SK-N-SH (cell line): ENCODE measurements at regions not wholly inside any gene's neighbourhood (a gene's known extent, or its start where the extent isn't known, plus 50 kb on each side); places are given as distances from the start of the nearest gene placed in this dataset.

Source experiments
- CHD2 ChIP-seq: fragments of 150-350 bp; IDR thresholded peaks from 2 replicates; pipeline ENCODE4 v1.6.1; 2018; ENCODE audit warnings: low read length; ENCODE audit not compliant: partially characterized antibody
- EP300 ChIP-seq, 2 experiments: IDR thresholded peaks; 2 replicates each; pipeline versions ENCODE4 v1.4.0 to v1.6.1; 2012; ENCODE audit warnings: borderline replicate concordance in 1 of 2, low read depth in 1 of 2, low read length in 1 of 2
- FOSL2 ChIP-seq: IDR thresholded peaks from 2 replicates; pipeline ENCODE4 v1.4.0; 2012; ENCODE audit warnings: low read depth, mild to moderate bottlenecking, moderate library complexity, borderline replicate concordance
- FOXM1 ChIP-seq: IDR thresholded peaks from 2 replicates; pipeline ENCODE4 v1.4.0; 2012; ENCODE audit warnings: low read depth, mild to moderate bottlenecking
- GABPA ChIP-seq: IDR thresholded peaks from 2 replicates; pipeline ENCODE4 v1.4.0; 2012; ENCODE audit warnings: low read depth, mild to moderate bottlenecking
- MEF2A ChIP-seq: IDR thresholded peaks from 2 replicates; pipeline ENCODE4 v1.4.0; 2012; ENCODE audit warnings: low read depth, borderline replicate concordance
- POLR2AphosphoS5 ChIP-seq: IDR thresholded peaks from 2 replicates; pipeline ENCODE4 v1.6.1; 2012; ENCODE audit warnings: low read depth, low read length
- RAD21 ChIP-seq: IDR thresholded peaks from 2 replicates; pipeline ENCODE4 v1.6.1; 2012; ENCODE audit warnings: mild to moderate bottlenecking, low read length
- RFX5 ChIP-seq: IDR thresholded peaks from 2 replicates; pipeline ENCODE4 v1.6.1; 2012; ENCODE audit warnings: mild to moderate bottlenecking, improper control_type of control experiment, low read length
- TAF1 ChIP-seq: IDR thresholded peaks from 2 replicates; pipeline ENCODE4 v1.6.1; 2012; ENCODE audit warnings: low read depth, mild to moderate bottlenecking, low read length, moderate library complexity, borderline replicate concordance
- YY1 ChIP-seq: IDR thresholded peaks from 2 replicates; pipeline ENCODE4 v1.4.0; 2012; ENCODE audit warnings: low read depth, mild to moderate bottlenecking
- TF ChIP-seq, protein P1 (sequence below): fragments of 200-600 bp; sonication (generic); IDR thresholded peaks from 2 replicates; pipeline ENCODE4 v1.6.1; 2017; ENCODE audit warnings: antibody characterized with exemption, mild to moderate bottlenecking, moderate library complexity
- TF ChIP-seq, protein P2 (sequence below): IDR thresholded peaks from 2 replicates; pipeline ENCODE4 v1.4.0; 2012; ENCODE audit warnings: low read depth
- TF ChIP-seq, protein P3 (sequence below): IDR thresholded peaks from 2 replicates; pipeline ENCODE4 v1.6.1; 2012; ENCODE audit warnings: mild to moderate bottlenecking, low read depth, low read length, moderate library complexity

DNA sequence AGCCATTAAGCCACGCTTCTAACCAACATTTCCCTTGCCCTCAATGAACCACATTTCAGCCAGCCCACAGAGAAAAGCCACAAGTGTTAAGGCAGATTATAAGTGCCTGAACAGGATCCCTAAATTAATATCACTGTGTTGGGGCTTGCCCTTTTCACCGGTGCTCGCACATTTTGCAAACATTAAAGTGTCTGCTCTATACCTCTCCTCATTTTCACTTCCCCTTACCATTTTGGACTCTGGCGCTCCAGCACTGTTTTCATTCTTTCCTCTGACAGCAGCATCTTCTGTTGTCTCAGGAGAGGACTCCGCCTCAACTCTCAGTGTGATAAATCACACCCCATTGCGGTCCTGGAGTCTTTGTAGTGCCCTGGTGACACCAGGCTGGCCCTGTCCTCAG lies 274.2 kb downstream of the BAMBI start:
- TF ChIP-seq, protein P1, sequence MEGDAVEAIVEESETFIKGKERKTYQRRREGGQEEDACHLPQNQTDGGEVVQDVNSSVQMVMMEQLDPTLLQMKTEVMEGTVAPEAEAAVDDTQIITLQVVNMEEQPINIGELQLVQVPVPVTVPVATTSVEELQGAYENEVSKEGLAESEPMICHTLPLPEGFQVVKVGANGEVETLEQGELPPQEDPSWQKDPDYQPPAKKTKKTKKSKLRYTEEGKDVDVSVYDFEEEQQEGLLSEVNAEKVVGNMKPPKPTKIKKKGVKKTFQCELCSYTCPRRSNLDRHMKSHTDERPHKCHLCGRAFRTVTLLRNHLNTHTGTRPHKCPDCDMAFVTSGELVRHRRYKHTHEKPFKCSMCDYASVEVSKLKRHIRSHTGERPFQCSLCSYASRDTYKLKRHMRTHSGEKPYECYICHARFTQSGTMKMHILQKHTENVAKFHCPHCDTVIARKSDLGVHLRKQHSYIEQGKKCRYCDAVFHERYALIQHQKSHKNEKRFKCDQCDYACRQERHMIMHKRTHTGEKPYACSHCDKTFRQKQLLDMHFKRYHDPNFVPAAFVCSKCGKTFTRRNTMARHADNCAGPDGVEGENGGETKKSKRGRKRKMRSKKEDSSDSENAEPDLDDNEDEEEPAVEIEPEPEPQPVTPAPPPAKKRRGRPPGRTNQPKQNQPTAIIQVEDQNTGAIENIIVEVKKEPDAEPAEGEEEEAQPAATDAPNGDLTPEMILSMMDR = no peak
- TF ChIP-seq RFX5 = no peak
- TF ChIP-seq, protein P2, sequence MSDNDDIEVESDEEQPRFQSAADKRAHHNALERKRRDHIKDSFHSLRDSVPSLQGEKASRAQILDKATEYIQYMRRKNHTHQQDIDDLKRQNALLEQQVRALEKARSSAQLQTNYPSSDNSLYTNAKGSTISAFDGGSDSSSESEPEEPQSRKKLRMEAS = no peak
- no peak for TF ChIP-seq FOXM1
- TF ChIP-seq YY1 = no peak
- no peak for TF ChIP-seq POLR2AphosphoS5
- TF ChIP-seq GABPA = no peak
- TF ChIP-seq CHD2 = no peak
- TF ChIP-seq RAD21 = no peak
- TF ChIP-seq, protein P3, sequence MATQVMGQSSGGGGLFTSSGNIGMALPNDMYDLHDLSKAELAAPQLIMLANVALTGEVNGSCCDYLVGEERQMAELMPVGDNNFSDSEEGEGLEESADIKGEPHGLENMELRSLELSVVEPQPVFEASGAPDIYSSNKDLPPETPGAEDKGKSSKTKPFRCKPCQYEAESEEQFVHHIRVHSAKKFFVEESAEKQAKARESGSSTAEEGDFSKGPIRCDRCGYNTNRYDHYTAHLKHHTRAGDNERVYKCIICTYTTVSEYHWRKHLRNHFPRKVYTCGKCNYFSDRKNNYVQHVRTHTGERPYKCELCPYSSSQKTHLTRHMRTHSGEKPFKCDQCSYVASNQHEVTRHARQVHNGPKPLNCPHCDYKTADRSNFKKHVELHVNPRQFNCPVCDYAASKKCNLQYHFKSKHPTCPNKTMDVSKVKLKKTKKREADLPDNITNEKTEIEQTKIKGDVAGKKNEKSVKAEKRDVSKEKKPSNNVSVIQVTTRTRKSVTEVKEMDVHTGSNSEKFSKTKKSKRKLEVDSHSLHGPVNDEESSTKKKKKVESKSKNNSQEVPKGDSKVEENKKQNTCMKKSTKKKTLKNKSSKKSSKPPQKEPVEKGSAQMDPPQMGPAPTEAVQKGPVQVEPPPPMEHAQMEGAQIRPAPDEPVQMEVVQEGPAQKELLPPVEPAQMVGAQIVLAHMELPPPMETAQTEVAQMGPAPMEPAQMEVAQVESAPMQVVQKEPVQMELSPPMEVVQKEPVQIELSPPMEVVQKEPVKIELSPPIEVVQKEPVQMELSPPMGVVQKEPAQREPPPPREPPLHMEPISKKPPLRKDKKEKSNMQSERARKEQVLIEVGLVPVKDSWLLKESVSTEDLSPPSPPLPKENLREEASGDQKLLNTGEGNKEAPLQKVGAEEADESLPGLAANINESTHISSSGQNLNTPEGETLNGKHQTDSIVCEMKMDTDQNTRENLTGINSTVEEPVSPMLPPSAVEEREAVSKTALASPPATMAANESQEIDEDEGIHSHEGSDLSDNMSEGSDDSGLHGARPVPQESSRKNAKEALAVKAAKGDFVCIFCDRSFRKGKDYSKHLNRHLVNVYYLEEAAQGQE = no peak
- no peak for TF ChIP-seq EP300 (IDR thresholded peaks at IDR 0.05; ENCODE audit: borderline replicate concordance in 1 of 2, low read depth in 1 of 2, low read length in 1 of 2)
- TF ChIP-seq TAF1 = no peak
- no peak for TF ChIP-seq MEF2A
- TF ChIP-seq FOSL2 = no peak
